Kidney (tissue), 13 donors: ENCODE measurements at regions not wholly inside any gene's neighbourhood (a gene's known extent, or its start where the extent isn't known, plus 50 kb on each side); places are given as distances from the start of the nearest gene placed in this dataset.
"Not testable (repeated sequence)": the region's sequence is repeated elsewhere in the genome, so short reads cannot be mapped to it uniquely, and the experiment has no call there.

Source experiments
- DNase-seq, 5 donors: peaks; one replicate each; pipeline ENCODE4 v3.0.0-alpha.2; 2013 to 2020
- FAIRE-seq: peaks from 2 replicates; lab custom pipeline; 2012; peaks lifted over from hg19 to GRCh38; lab: Jason Lieb, UNC
- H3K27ac ChIP-seq, 2 donors: one replicate each; pipeline ENCODE4 v1.7.0; 2013; ENCODE audit warnings: low read depth in 2 of 2, low read length in 2 of 2, inconsistent platforms in 1 of 2
- H3K27me3 ChIP-seq: one replicate; pipeline ENCODE4 v1.7.1; 2013; ENCODE audit warnings: low read length, inconsistent platforms; ENCODE audit not compliant: control insufficient read depth, insufficient read depth
- H3K36me3 ChIP-seq, 3 donors: one replicate each; pipeline versions ENCODE4 v1.7.0 to v1.7.1; 2013; ENCODE audit warnings: low read length in 3 of 3, control low read depth in 1 of 3, inconsistent platforms in 1 of 3; ENCODE audit not compliant: insufficient read depth in 3 of 3, control insufficient read depth in 2 of 3
- H3K4me1 ChIP-seq, 3 donors: one replicate each; pipeline versions ENCODE4 v1.7.0 to v1.7.1; 2013; ENCODE audit warnings: low read length in 3 of 3, inconsistent platforms in 1 of 3, low read depth in 1 of 3; ENCODE audit not compliant: control insufficient read depth in 2 of 3, insufficient read depth in 2 of 3
- H3K4me3 ChIP-seq, 3 donors: one replicate each; pipeline versions ENCODE4 v1.7.0 to v1.8.1; 2013; ENCODE audit warnings: low read length in 3 of 3, control low read depth in 1 of 3, inconsistent platforms in 1 of 3
- H3K9ac ChIP-seq, 3 donors: one replicate each; pipeline versions ENCODE4 v1.7.0 to v1.7.1; 2013; ENCODE audit warnings: low read length in 3 of 3, control low read depth in 1 of 3, inconsistent platforms in 1 of 3
- H3K9me3 ChIP-seq, 3 donors: one replicate each; pipeline versions ENCODE4 v1.7.0 to v1.7.1; 2013; ENCODE audit warnings: low read length in 3 of 3, control low read depth in 1 of 3, inconsistent platforms in 1 of 3; ENCODE audit not compliant: control insufficient read depth in 2 of 3, insufficient read depth in 1 of 3
- CTCF ChIP-seq: IDR thresholded peaks from 3 replicates; pipeline ENCODE4 v1.5.1; 2012; ENCODE audit warnings: mild to moderate bottlenecking, moderate library complexity, borderline replicate concordance; ENCODE audit not compliant: insufficient read depth; ENCODE audit errors: extremely low read depth
- intact Hi-C: fragments of 100-400 bp; cut with DNase I; formaldehyde crosslinking; loops from one replicate; pipeline ENCODE4 v1.11.1; 2022
- donor health status: control.
- donor health status: control.
- donor health status: control.
- donor health status: control.
- donor health status: control.
- donor health status: DM: yes; HTN: yes; CAD: no.
- donor health status: Normal renal cell carcinoma (clear cell type).

GRCh38 chr5:56666901-56667300 lies 148.4 kb upstream of the MAP3K1 start:
- Histone ChIP-seq H3K9ac (no peak overlapping the region), H3K27ac (no peak overlapping the region), H3K4me1 (peaks cover 0 to 3% (median 0%) of the 10 kb centered on the region in 3 donors), H3K36me3 (no peaks in the 10 kb centered on the region), H3K9me3 (no peaks in the 10 kb centered on the region), H3K27me3 (no peaks in the 10 kb centered on the region), H3K4me3 (no peak overlapping the region)
- TF ChIP-seq CTCF = no peak
- intact Hi-C loops = no loop called here
- FAIRE-seq = no peak
- DNase-seq = no peak

- H3K27me3 ChIP-seq, H3K9me3 ChIP-seq, DNase-seq, intact Hi-C loops, H3K4me3 ChIP-seq, H3K36me3 ChIP-seq, H3K4me1 ChIP-seq, FAIRE-seq, H3K9ac ChIP-seq, H3K27ac ChIP-seq: not testable (repeated sequence)
Observed at GRCh38 chr5:56665117-56665516, 150.2 kb upstream of the MAP3K1 start.

DNA sequence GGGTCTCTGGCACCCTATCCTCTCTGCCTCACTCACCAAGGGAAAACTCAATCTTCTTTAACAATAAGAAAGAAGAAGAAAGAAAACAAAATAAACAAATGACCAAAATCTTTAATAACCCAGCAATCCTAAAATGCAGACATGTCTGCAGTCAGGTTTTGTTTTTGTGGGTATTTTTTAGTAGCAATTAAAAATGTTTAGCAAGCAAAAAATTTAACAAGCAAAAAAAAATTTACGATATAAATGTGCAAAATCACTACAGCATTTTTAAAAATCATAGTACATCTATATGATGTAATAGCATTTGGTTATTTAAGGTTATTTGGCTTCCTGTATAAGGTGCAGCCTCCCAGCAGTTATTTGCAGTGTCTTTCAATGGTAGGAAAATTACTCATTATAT lies 151.3 kb upstream of the MAP3K1 start:
- TF ChIP-seq CTCF = no peak
- DNase-seq = no peak
- Histone ChIP-seq H3K27me3 (no peaks in the 10 kb centered on the region), H3K4me3 (no peak overlapping the region), H3K9me3 (no peaks in the 10 kb centered on the region), H3K27ac (no peak overlapping the region), H3K4me1 (no peaks in the 10 kb centered on the region), H3K36me3 (no peaks in the 10 kb centered on the region), H3K9ac (no peak overlapping the region)
- FAIRE-seq = no peak
- intact Hi-C loops = no loop called here

DNA sequence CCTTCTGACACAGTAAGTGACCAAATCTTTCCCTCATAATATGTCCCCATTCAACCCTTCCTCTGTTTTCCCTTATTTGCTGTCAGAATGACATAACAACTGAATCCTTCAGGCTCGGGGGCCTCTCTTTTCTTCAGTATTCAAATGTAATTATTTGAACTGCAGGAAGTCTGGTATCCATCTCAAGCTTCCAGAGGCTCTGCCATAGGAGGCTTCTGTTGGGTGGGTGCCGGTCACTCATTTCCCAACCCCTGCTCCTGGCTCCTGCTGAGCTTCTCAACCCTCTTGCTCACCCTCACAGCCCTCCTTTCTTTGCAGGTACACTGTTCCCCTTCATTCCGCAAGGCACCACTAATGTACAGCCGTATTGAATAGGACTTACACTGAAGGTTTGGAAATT lies 151.8 kb upstream of the MAP3K1 start:
- no peak for TF ChIP-seq CTCF
- H3K27me3 ChIP-seq = no peaks in the 10 kb centered on the region
- H3K4me3 ChIP-seq = no peak overlapping the region
- H3K36me3 ChIP-seq = no peaks in the 10 kb centered on the region
- DNase-seq (no peak), FAIRE-seq (no peak)
- no peak overlapping the region for H3K9ac ChIP-seq
- no peaks in the 10 kb centered on the region for H3K4me1 ChIP-seq
- H3K27ac ChIP-seq = no peak overlapping the region
- intact Hi-C loops = no loop called here
- H3K9me3 ChIP-seq = no peaks in the 10 kb centered on the region
